ENCODE measurements at regions not wholly inside any gene's neighbourhood (a gene's known extent, or its start where the extent isn't known, plus 50 kb on each side); places are given as distances from the start of the nearest gene placed in this dataset.

- DNase-seq (ENCODE audit: low read depth), result no peak
- TF ChIP-seq CTCF (conservative IDR thresholded peaks at IDR 0.05; ENCODE audit: control insufficient read depth, insufficient read depth, low read depth, low read length), result no peak
- peak overlapping the region; percentile 47 for H3K4me3 ChIP-seq (ENCODE audit: control insufficient read depth, low read depth, low read length)
Measured at GRCh38 chr7:25951414-25952260, 200.4 kb upstream of the NFE2L3 start.

GRCh38 chr7:25952261-25953057 is 199.5 kb upstream of the NFE2L3 start:
- no peak overlapping the region for H3K4me3 ChIP-seq (ENCODE audit: control insufficient read depth, low read depth, low read length)
- no peak for DNase-seq (ENCODE audit: low read depth)
- TF ChIP-seq CTCF (conservative IDR thresholded peaks at IDR 0.05; ENCODE audit: control insufficient read depth, insufficient read depth, low read depth, low read length), result no peak

GRCh38 chr7:25953859-25954258 is 198.1 kb upstream of the NFE2L3 start:
- no peak overlapping the region for H3K4me3 ChIP-seq (ENCODE audit: control insufficient read depth, low read depth, low read length)
- no peak for TF ChIP-seq CTCF (conservative IDR thresholded peaks at IDR 0.05; ENCODE audit: control insufficient read depth, insufficient read depth, low read depth, low read length)
- no peak for DNase-seq (ENCODE audit: low read depth)

GRCh38 chr7:25954395-25954794 is 197.6 kb upstream of the NFE2L3 start:
- no peak overlapping the region for H3K4me3 ChIP-seq (ENCODE audit: control insufficient read depth, low read depth, low read length)
- no peak for TF ChIP-seq CTCF (conservative IDR thresholded peaks at IDR 0.05; ENCODE audit: control insufficient read depth, insufficient read depth, low read depth, low read length)
- DNase-seq (ENCODE audit: low read depth), result no peak

GRCh38 chr7:25959168-25959734 is 192.7 kb upstream of the NFE2L3 start:
- no peak overlapping the region for H3K4me3 ChIP-seq (ENCODE audit: control insufficient read depth, low read depth, low read length)
- no peak for TF ChIP-seq CTCF (conservative IDR thresholded peaks at IDR 0.05; ENCODE audit: control insufficient read depth, insufficient read depth, low read depth, low read length)
- no peak for DNase-seq (ENCODE audit: low read depth)

GRCh38 chr7:25963733-25964132 is 188.3 kb upstream of the NFE2L3 start:
- no peak overlapping the region for H3K4me3 ChIP-seq (ENCODE audit: control insufficient read depth, low read depth, low read length)
- no peak for TF ChIP-seq CTCF (conservative IDR thresholded peaks at IDR 0.05; ENCODE audit: control insufficient read depth, insufficient read depth, low read depth, low read length)
- DNase-seq (ENCODE audit: low read depth), result no peak
